GM12865 (cell line): ENCODE measurements at regions not wholly inside any gene's neighbourhood (a gene's known extent, or its start where the extent isn't known, plus 50 kb on each side); places are given as distances from the start of the nearest gene placed in this dataset.
A peak's percentile ranks its signal among the peaks of the same experiment; 100 is the strongest.

Source experiments
- DNase-seq: peaks from one replicate; pipeline ENCODE4 v3.0.0; 2010; ENCODE audit warnings: low read depth
- H3K4me3 ChIP-seq: 2 replicates; pipeline ENCODE4 v1.5.1; 2011; ENCODE audit warnings: mild to moderate bottlenecking, low read depth, low read length, control low read depth
- TF ChIP-seq, protein P1 (sequence below): IDR thresholded peaks from 2 replicates; pipeline ENCODE4 v1.5.1; 2011; ENCODE audit warnings: low read length, control low read depth, low read depth, inconsistent platforms; ENCODE audit not compliant: insufficient read depth; ENCODE audit errors: missing control alignments

DNA sequence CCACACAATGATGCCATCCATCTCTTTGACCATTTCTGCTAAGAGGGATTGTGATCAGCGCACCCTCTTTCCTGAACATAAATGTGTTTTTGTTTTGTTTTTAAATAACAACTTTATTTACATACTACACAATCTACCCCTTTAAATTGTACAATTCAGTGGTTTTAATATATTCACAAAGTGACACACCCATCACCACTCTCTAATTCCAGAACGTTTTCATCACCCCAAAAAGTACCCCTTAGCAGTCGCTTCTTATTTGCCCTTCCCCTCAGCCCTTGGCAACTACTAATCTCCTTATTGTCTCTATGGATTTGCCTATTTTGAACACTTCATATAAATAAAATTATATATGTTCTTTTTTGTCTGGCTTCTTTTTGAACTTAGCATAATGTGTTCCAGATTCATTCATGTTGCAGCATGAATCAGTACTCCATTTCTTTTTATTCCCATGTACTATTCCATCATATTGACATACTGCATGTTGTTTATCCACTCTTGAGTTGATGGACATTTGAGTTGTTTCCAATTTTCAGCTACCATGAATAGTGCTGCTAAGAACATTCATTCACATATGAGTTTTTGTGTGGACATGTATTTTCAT is 150.9 kb upstream of the NABP1 start:
- no peak overlapping the region for H3K4me3 ChIP-seq
- TF ChIP-seq, protein P1, sequence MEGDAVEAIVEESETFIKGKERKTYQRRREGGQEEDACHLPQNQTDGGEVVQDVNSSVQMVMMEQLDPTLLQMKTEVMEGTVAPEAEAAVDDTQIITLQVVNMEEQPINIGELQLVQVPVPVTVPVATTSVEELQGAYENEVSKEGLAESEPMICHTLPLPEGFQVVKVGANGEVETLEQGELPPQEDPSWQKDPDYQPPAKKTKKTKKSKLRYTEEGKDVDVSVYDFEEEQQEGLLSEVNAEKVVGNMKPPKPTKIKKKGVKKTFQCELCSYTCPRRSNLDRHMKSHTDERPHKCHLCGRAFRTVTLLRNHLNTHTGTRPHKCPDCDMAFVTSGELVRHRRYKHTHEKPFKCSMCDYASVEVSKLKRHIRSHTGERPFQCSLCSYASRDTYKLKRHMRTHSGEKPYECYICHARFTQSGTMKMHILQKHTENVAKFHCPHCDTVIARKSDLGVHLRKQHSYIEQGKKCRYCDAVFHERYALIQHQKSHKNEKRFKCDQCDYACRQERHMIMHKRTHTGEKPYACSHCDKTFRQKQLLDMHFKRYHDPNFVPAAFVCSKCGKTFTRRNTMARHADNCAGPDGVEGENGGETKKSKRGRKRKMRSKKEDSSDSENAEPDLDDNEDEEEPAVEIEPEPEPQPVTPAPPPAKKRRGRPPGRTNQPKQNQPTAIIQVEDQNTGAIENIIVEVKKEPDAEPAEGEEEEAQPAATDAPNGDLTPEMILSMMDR = no peak
- DNase-seq = no peak

DNA sequence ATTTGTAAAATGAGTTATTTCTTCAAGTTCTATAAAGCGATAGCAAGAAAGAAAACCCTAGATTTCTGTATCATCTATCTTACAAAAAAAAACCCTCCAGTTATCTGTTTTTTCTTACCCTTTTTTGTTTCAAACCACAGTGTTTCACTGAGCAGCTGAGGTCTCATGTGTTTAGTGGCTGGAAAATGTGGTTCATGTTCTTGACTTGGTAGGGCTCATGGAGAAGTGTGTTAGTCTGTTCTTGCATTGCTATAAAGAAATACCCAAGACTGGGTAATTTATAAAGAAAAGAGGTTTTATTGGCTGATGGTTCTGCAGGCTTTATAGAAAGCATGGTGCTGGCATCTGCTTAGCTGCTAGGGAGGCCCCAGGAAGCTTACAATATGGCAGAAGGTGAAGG is 147.3 kb upstream of the NABP1 start:
- H3K4me3 ChIP-seq = no peak overlapping the region
- DNase-seq = no peak
- TF ChIP-seq, protein P1 = no peak

DNA sequence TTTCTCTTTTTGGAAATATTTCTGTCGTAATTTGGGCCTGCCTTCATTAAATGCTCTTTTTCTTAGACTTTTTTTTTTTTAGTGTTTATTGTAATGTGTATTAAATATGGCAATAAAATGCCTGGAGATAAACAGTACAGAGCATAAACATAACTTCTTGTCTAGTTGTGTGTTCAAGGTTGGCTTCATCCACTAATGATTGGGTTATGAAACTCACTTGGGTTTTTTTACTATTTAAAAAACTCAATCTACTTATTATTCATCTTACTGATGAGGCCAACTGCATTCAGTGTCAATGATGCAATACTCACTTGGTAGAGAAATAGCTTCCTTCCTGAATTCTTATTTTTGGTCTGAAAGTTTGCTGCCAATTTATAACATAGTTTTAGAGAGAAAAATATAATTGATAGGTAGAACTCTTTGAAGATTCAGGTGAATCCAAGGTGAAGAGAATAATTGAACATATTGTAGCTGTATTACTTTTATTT is 144.2 kb upstream of the NABP1 start:
- DNase-seq = no peak
- TF ChIP-seq, protein P1 = no peak
- no peak overlapping the region for H3K4me3 ChIP-seq

DNA sequence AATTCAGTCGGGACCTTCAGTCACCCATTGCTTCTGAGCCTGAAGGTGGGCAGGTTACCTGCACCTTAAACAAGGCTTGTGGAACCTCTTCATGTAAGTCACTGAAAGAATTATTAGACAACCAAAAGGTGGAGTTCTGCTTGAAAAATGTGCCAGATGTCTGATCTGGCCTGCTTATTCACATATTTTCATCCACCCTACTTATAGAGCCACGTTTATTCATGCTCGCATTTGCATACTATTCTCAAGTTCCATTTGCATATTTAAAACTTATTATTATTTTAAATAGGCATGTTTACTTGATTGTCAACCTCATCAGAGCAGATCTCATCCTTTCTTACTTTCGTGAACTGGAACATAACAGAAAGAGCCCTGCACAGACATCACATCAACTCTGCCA is 140.0 kb upstream of the NABP1 start:
- no peak for DNase-seq
- TF ChIP-seq, protein P1 = no peak
- H3K4me3 ChIP-seq = no peak overlapping the region

DNA sequence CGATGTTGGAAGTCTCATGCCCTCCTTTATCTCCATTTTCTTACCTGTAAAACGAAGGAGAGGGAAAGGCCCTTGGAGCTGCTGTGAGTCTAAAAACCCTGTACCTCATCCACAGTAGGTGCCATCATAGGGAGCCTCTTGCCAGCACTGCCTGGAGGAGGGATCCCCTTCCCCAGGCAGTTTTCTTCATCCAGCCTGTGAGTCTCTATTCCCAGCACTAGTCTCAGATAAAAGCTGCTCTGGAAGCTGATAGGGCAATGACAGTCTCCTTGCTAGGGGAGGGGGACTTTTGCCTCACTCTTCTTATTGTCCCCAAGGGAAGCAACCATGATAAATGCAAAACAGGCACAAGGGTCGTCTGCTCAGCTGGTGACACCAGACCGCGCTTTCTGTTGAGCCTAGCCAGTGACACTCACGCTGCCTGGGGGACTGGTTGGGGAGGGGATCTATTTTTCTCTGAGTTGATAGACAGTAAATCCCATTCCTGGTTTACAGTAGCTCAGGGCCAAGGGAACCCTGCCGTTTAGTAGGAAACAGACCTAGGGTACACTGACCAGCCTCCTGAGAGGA is 139.5 kb upstream of the NABP1 start:
- H3K4me3 ChIP-seq = no peak overlapping the region
- TF ChIP-seq, protein P1 = no peak
- DNase-seq = no peak

DNA sequence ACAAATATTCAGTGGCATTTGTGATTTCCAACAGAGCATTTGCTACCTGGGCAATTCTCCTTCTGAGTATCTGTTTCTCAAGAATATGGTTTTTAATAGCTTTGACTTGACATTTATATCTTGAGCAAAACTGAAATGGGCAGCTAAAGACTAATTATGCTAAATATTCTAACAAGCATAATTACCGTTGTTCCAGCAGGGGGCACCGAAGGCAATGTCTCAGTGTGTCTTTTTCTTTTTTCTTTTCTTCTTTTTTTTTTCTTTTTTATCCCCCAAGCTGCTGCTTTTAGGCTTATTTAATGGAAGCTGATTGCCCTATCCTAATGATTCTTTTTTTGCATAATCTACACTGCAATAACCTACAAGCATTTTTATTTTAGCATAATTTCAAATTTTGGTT is 138.9 kb upstream of the NABP1 start:
- H3K4me3 ChIP-seq = no peak overlapping the region
- TF ChIP-seq, protein P1 = peak; percentile 37
- peak; percentile 12 for DNase-seq

DNA sequence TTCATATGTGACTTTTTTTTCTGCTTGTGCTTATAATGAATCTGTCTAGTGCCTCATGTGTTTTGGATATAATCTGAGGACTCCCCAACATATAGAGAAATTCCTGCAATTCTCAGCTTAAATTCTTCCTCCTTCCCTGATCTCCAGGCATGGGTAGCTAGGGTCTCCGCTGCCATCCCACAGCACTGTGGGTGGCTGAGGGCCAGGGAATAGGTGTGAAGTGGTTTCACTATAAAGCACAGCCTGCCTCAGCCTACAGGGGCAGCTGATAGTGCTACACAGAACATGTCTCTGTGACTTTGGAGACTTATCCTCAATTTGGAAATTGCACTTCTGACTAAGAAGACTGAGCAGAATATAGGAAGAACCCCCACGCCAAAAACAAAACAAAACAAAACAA is 137.3 kb upstream of the NABP1 start:
- no peak overlapping the region for H3K4me3 ChIP-seq
- no peak for DNase-seq
- TF ChIP-seq, protein P1 = no peak
